RWPE2 (cell line): ENCODE measurements at regions not wholly inside any gene's neighbourhood (a gene's known extent, or its start where the extent isn't known, plus 50 kb on each side); places are given as distances from the start of the nearest gene placed in this dataset.
"Not testable (repeated sequence)": the region's sequence is repeated elsewhere in the genome, so short reads cannot be mapped to it uniquely, and the experiment has no call there.

ENCODE experiments used
- ATAC-seq: fragments of 200-7000 bp; cut with Tn5 transposase; 3 replicates; pipeline ENCODE4 v1.9.1; 2021; ENCODE audit warnings: low read depth
- DNase-seq: peaks from one replicate; pipeline ENCODE4 v3.0.0-alpha.2; 2020; ENCODE audit warnings: low spot score
- H3K27ac ChIP-seq: fragments of 450-650 bp; 2 replicates; pipeline ENCODE4 v1.5.1; 2017; ENCODE audit warnings: mild to moderate bottlenecking; ENCODE audit not compliant: poor library complexity, severe bottlenecking
- H3K27me3 ChIP-seq: fragments of 250-450 bp; sonication (Bioruptor Pico); 2 replicates; pipeline ENCODE4 v1.5.1; 2021; ENCODE audit warnings: mild to moderate bottlenecking, moderate library complexity; ENCODE audit not compliant: insufficient read depth, poor library complexity, severe bottlenecking
- H3K36me3 ChIP-seq: fragments of 250-450 bp; sonication (Bioruptor Pico); 2 replicates; pipeline ENCODE4 v1.5.1; 2020; ENCODE audit warnings: low read depth, mild to moderate bottlenecking, moderate library complexity
- H3K4me1 ChIP-seq: fragments of 250-450 bp; sonication (Bioruptor Pico); 2 replicates; pipeline ENCODE4 v1.5.1; 2021; ENCODE audit warnings: mild to moderate bottlenecking, moderate library complexity; ENCODE audit not compliant: insufficient read depth, poor library complexity, severe bottlenecking
- H3K4me3 ChIP-seq: fragments of 250-450 bp; sonication (Bioruptor Pico); 2 replicates; pipeline ENCODE4 v1.5.1; 2021; ENCODE audit warnings: mild to moderate bottlenecking, moderate library complexity; ENCODE audit not compliant: severe bottlenecking
- H3K9me3 ChIP-seq: fragments of 250-450 bp; sonication (Bioruptor Pico); 2 replicates; pipeline ENCODE4 v1.5.1; 2021; ENCODE audit warnings: mild to moderate bottlenecking, moderate library complexity; ENCODE audit not compliant: severe bottlenecking
- TF ChIP-seq, protein P1 (sequence below): fragments of 450-650 bp; IDR thresholded peaks from one replicate; pipeline ENCODE4 v1.5.1; 2017; ENCODE audit warnings: mild to moderate bottlenecking, moderate library complexity; ENCODE audit not compliant: poor library complexity, severe bottlenecking

GRCh38 chr12:131211340-131211938 lies 257.7 kb downstream of the ADGRD1 start:
- DNase-seq = no peak
- Histone ChIP-seq H3K4me3 (no peak overlapping the region), H3K4me1 (no peaks in the 10 kb centered on the region), H3K27me3 (no peaks in the 10 kb centered on the region), H3K27ac (no peak overlapping the region), H3K9me3 (no peaks in the 10 kb centered on the region), H3K36me3 (no peaks in the 10 kb centered on the region)
- TF ChIP-seq, protein P1, sequence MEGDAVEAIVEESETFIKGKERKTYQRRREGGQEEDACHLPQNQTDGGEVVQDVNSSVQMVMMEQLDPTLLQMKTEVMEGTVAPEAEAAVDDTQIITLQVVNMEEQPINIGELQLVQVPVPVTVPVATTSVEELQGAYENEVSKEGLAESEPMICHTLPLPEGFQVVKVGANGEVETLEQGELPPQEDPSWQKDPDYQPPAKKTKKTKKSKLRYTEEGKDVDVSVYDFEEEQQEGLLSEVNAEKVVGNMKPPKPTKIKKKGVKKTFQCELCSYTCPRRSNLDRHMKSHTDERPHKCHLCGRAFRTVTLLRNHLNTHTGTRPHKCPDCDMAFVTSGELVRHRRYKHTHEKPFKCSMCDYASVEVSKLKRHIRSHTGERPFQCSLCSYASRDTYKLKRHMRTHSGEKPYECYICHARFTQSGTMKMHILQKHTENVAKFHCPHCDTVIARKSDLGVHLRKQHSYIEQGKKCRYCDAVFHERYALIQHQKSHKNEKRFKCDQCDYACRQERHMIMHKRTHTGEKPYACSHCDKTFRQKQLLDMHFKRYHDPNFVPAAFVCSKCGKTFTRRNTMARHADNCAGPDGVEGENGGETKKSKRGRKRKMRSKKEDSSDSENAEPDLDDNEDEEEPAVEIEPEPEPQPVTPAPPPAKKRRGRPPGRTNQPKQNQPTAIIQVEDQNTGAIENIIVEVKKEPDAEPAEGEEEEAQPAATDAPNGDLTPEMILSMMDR = no peak
- ATAC-seq = no peak

- no peaks in the 10 kb centered on the region for H3K4me1 ChIP-seq
- DNase-seq (no peak), ATAC-seq (no peak)
- H3K27me3 ChIP-seq = no peaks in the 10 kb centered on the region
- H3K36me3 ChIP-seq = no peaks in the 10 kb centered on the region
- H3K27ac ChIP-seq = no peak overlapping the region
- no peak overlapping the region for H3K4me3 ChIP-seq
- H3K9me3 ChIP-seq = no peaks in the 10 kb centered on the region
- TF ChIP-seq, protein P1 = no peak
Measured at GRCh38 chr12:131213896-131214442, 260.3 kb downstream of the ADGRD1 start.

GRCh38 chr12:131214936-131215335 lies 261.2 kb downstream of the ADGRD1 start:
- H3K9me3 ChIP-seq, ATAC-seq, H3K4me1 ChIP-seq: not testable (repeated sequence)

DNA sequence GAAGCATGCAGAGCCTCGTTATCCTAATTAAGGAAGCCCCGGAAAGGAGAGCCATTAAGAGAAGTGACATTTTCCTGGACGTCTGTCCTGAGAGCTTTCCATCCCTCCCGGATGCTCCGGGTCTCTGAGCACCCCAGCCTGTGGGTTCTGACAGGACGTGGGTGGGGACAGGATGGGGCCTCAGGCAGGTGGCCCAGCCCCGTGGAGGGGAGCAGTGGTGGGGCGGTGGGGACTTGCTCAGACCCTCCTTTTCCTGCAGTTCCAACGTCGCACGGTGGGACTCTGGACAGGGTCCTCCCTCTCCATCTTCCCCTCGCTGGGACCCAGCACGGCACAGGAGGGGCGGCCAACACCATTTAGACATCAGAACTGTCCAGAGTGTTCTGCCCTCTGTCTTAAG lies 262.9 kb downstream of the ADGRD1 start:
- ATAC-seq, H3K4me3 ChIP-seq, H3K27ac ChIP-seq, H3K36me3 ChIP-seq, H3K27me3 ChIP-seq, H3K9me3 ChIP-seq, H3K4me1 ChIP-seq: not testable (repeated sequence)
- peak; percentile 25 for DNase-seq

More at GRCh38 chr12:131214936-131215335, 261.2 kb downstream of the ADGRD1 start:
- not testable (repeated sequence) for DNase-seq, H3K4me3 ChIP-seq, H3K36me3 ChIP-seq, H3K27ac ChIP-seq, H3K27me3 ChIP-seq

GRCh38 chr12:131217024-131217586 lies 263.4 kb downstream of the ADGRD1 start:
- no peak for ATAC-seq
- TF ChIP-seq, protein P1 = no peak

More at GRCh38 chr12:131217024-131217586, 263.4 kb downstream of the ADGRD1 start:
- no peaks in the 10 kb centered on the region for H3K27me3 ChIP-seq
- no peaks in the 10 kb centered on the region for H3K4me1 ChIP-seq
- H3K36me3 ChIP-seq = no peaks in the 10 kb centered on the region
- no peak overlapping the region for H3K4me3 ChIP-seq
- no peak for DNase-seq
- H3K27ac ChIP-seq = no peak overlapping the region
- no peaks in the 10 kb centered on the region for H3K9me3 ChIP-seq
